H9 (cell line): ENCODE measurements at regions not wholly inside any gene's neighbourhood (a gene's known extent, or its start where the extent isn't known, plus 50 kb on each side); places are given as distances from the start of the nearest gene placed in this dataset.

Source experiments
- DNase-seq: peaks from one replicate; pipeline ENCODE4 v3.0.0-alpha.2; 2017
- H2AFZ ChIP-seq: one replicate; pipeline ENCODE4 v1.6.1; 2013; ENCODE audit warnings: mild to moderate bottlenecking, low read length, control low read depth, moderate library complexity
- H2AK5ac ChIP-seq: 2 replicates; pipeline ENCODE4 v1.6.1; 2013; ENCODE audit warnings: low read length, control low read depth, mixed read lengths; ENCODE audit not compliant: insufficient read length
- H2BK120ac ChIP-seq: one replicate; pipeline ENCODE4 v1.6.1; 2013; ENCODE audit warnings: low read depth, mild to moderate bottlenecking, low read length, control low read depth, inconsistent platforms; ENCODE audit not compliant: poor library complexity, severe bottlenecking
- H2BK12ac ChIP-seq: 2 replicates; pipeline ENCODE4 v1.6.1; 2013; ENCODE audit warnings: low read length, control low read depth, mixed read lengths, low read depth; ENCODE audit not compliant: insufficient read length
- H2BK15ac ChIP-seq: 2 replicates; pipeline ENCODE4 v1.6.1; 2013; ENCODE audit warnings: low read depth, low read length, control low read depth
- H2BK20ac ChIP-seq: one replicate; pipeline ENCODE4 v1.6.1; 2013; ENCODE audit warnings: low read depth, mild to moderate bottlenecking, low read length, control low read depth, inconsistent platforms; ENCODE audit not compliant: poor library complexity, severe bottlenecking
- H2BK5ac ChIP-seq: 2 replicates; pipeline ENCODE4 v1.6.1; 2013; ENCODE audit warnings: low read length, control low read depth, mixed read lengths; ENCODE audit not compliant: insufficient read length
- H3K14ac ChIP-seq: 2 replicates; pipeline ENCODE4 v1.6.1; 2013; ENCODE audit warnings: low read length, control low read depth; ENCODE audit not compliant: insufficient read depth
- H3K18ac ChIP-seq: 2 replicates; pipeline ENCODE4 v1.6.1; 2013; ENCODE audit warnings: low read depth, mild to moderate bottlenecking, mixed read lengths, low read length, control low read depth; ENCODE audit not compliant: insufficient read length
- H3K23ac ChIP-seq: 2 replicates; pipeline ENCODE4 v1.6.1; 2013; ENCODE audit warnings: low read length, control low read depth, mixed read lengths, low read depth; ENCODE audit not compliant: insufficient read length
- H3K23me2 ChIP-seq: 2 replicates; pipeline ENCODE4 v1.6.1; 2013; ENCODE audit warnings: low read depth, mild to moderate bottlenecking, mixed read lengths, low read length, control low read depth; ENCODE audit not compliant: insufficient read length, poor library complexity, severe bottlenecking
- H3K27ac ChIP-seq: 2 replicates; pipeline ENCODE4 v1.5.1; 2013; ENCODE audit warnings: low read length, control low read depth, mixed read lengths, low read depth; ENCODE audit not compliant: insufficient read length
- H3K27me3 ChIP-seq: 2 replicates; pipeline ENCODE4 v1.6.1; 2013; ENCODE audit warnings: low read length, control low read depth, inconsistent platforms; ENCODE audit not compliant: insufficient read depth
- H3K4ac ChIP-seq: 2 replicates; pipeline ENCODE4 v1.6.1; 2013; ENCODE audit warnings: low read depth, mild to moderate bottlenecking, control low read depth, inconsistent platforms, low read length, moderate library complexity
- H3K4me1 ChIP-seq: 2 replicates; pipeline ENCODE4 v1.6.1; 2013; ENCODE audit warnings: low read length, control low read depth, inconsistent platforms; ENCODE audit not compliant: insufficient read depth
- H3K4me2 ChIP-seq: 2 replicates; pipeline ENCODE4 v1.6.1; 2013; ENCODE audit warnings: low read length, control low read depth, mixed read lengths; ENCODE audit not compliant: insufficient read length, insufficient read depth
- H3K56ac ChIP-seq: 2 replicates; pipeline ENCODE4 v1.6.1; 2013; ENCODE audit warnings: low read depth, mild to moderate bottlenecking, mixed read lengths, low read length, control low read depth; ENCODE audit not compliant: insufficient read length
- H3K79me1 ChIP-seq: 2 replicates; pipeline ENCODE4 v1.6.1; 2013; ENCODE audit warnings: low read depth, mild to moderate bottlenecking, moderate library complexity, low read length, control low read depth, inconsistent platforms; ENCODE audit not compliant: insufficient read depth, poor library complexity, severe bottlenecking
- H3K79me2 ChIP-seq: 2 replicates; pipeline ENCODE4 v1.6.1; 2013; ENCODE audit warnings: low read length, control low read depth, inconsistent platforms; ENCODE audit not compliant: insufficient read depth
- H3K9ac ChIP-seq: 2 replicates; pipeline ENCODE4 v1.6.1; 2013; ENCODE audit warnings: low read length, control low read depth, mixed read lengths; ENCODE audit not compliant: insufficient read length; ENCODE audit errors: extremely low read depth
- H3K9me3 ChIP-seq: one replicate; pipeline ENCODE4 v1.6.1; 2013; ENCODE audit warnings: low read depth, low read length, inconsistent platforms; ENCODE audit not compliant: control insufficient read depth
- H3T11ph ChIP-seq: one replicate; pipeline ENCODE4 v1.6.1; 2013; ENCODE audit warnings: mild to moderate bottlenecking, low read length, control low read depth, inconsistent platforms
- H4K20me1 ChIP-seq: one replicate; pipeline ENCODE4 v1.6.1; 2013; ENCODE audit not compliant: control insufficient read depth, insufficient read length, insufficient read depth
- H4K5ac ChIP-seq: 2 replicates; pipeline ENCODE4 v1.6.1; 2013; ENCODE audit warnings: low read depth, mild to moderate bottlenecking, mixed read lengths, low read length, control low read depth; ENCODE audit not compliant: insufficient read length
- H4K8ac ChIP-seq: replicated peaks from 2 replicates; pipeline ENCODE4 v1.6.1; 2013; ENCODE audit warnings: low read length, control low read depth, mixed read lengths, low read depth; ENCODE audit not compliant: insufficient read length
- H4K91ac ChIP-seq: 2 replicates; pipeline ENCODE4 v1.6.1; 2013; ENCODE audit warnings: low read depth, mild to moderate bottlenecking, moderate library complexity, mixed read lengths, low read length, control low read depth; ENCODE audit not compliant: insufficient read length
- H3K27ac Mint-ChIP-seq, 3 experiments: 2 replicates in 2 of 3; 3 replicates in 1 of 3; pipeline ENCODE4 v1.8.0; 2020 to 2021; ENCODE audit warnings: mixed read lengths in 3 of 3, mild to moderate bottlenecking in 1 of 3, moderate library complexity in 1 of 3
- H3K27me3 Mint-ChIP-seq: 2 replicates; pipeline ENCODE4 v1.8.0; 2021; ENCODE audit warnings: low read depth, mild to moderate bottlenecking, moderate library complexity, mixed read lengths
- H3K36me3 Mint-ChIP-seq, 3 experiments: 2 replicates in 2 of 3; 3 replicates in 1 of 3; pipeline ENCODE4 v1.8.0; 2020 to 2021; ENCODE audit warnings: low read depth in 3 of 3, mixed read lengths in 3 of 3; ENCODE audit not compliant: insufficient read depth in 1 of 3
- H3K4me1 Mint-ChIP-seq, 2 experiments: 2 replicates each; pipeline ENCODE4 v1.8.0; 2020; ENCODE audit warnings: mixed read lengths in 2 of 2
- H3K4me3 Mint-ChIP-seq, 2 experiments: 2 replicates in 1 of 2; 3 replicates in 1 of 2; pipeline ENCODE4 v1.8.0; 2020 to 2021; ENCODE audit warnings: mild to moderate bottlenecking in 2 of 2, mixed read lengths in 2 of 2, moderate library complexity in 1 of 2
- H3K9me3 Mint-ChIP-seq, 2 experiments: 2 replicates in 1 of 2; 3 replicates in 1 of 2; pipeline ENCODE4 v1.8.0; 2020; ENCODE audit warnings: mild to moderate bottlenecking in 2 of 2, mixed read lengths in 2 of 2, moderate library complexity in 1 of 2
- CTCF ChIP-seq: fragments of 200-600 bp; sonication (generic); conservative IDR thresholded peaks from 3 replicates; pipeline ENCODE4 v1.8.0; 2021; ENCODE audit warnings: antibody characterized with exemption, mild to moderate bottlenecking
- WGBS: extraction: QIAGEN DNeasy Blood & Tissue Kit; methylation state at CpG from one replicate; pipeline ENCODE4 v1.1.7; 2013; ENCODE audit warnings: missing lambda C conversion rate, low lambda C conversion rate, mixed read lengths; ENCODE audit not compliant: insufficient read length; ENCODE audit errors: extremely low coverage; 5-methylcytosine and 5-hydroxymethylcytosine counted together

- no peak overlapping the region for H3K9ac ChIP-seq
- Mint-ChIP-seq H3K27me3 (no peaks in the 10 kb centered on the region), H3K36me3 (peaks cover 0 to 6% (median 0%) of the 10 kb centered on the region in 3 experiments; a peak in 2 of 7 replicates), H3K27ac (no peak overlapping the region), H3K4me1 (peaks cover 4 to 12% of the 10 kb centered on the region in 2 experiments), H3K4me3 (no peak overlapping the region), H3K9me3 (peaks cover 4 to 11% of the 10 kb centered on the region in 2 experiments; a peak in 4 of 5 replicates)
- no peak overlapping the region for H2AFZ ChIP-seq
- no peak overlapping the region for H3K56ac ChIP-seq
- no peaks in the 10 kb centered on the region for H3K9me3 ChIP-seq
- H3K79me1 ChIP-seq, result no peaks in the 10 kb centered on the region
- H2BK20ac ChIP-seq, result no peak overlapping the region
- no peak overlapping the region for H3K27ac ChIP-seq
- H4K8ac ChIP-seq, result no peak overlapping the region
- no peaks in the 10 kb centered on the region for H3K27me3 ChIP-seq
- no peak overlapping the region for H2AK5ac ChIP-seq
- no peak overlapping the region for H3K4me2 ChIP-seq
- H2BK15ac ChIP-seq, result no peak overlapping the region
- H3K79me2 ChIP-seq, result no peaks in the 10 kb centered on the region
- no peak overlapping the region for H3K18ac ChIP-seq
- H3K23me2 ChIP-seq, result no peaks in the 10 kb centered on the region
- no peak overlapping the region; the same call in 1 of the 2 replicates for H3K14ac ChIP-seq
- no peak overlapping the region for H4K91ac ChIP-seq
- whole genome bisulfite sequencing, result no CpG with 5 or more reads among the region's 2 CpGs
- no peak overlapping the region for H3K23ac ChIP-seq
- no peak overlapping the region for H3T11ph ChIP-seq
- H2BK5ac ChIP-seq, result no peak overlapping the region
- H3K4me1 ChIP-seq, result no peaks in the 10 kb centered on the region
- H2BK120ac ChIP-seq, result no peak overlapping the region
- TF ChIP-seq CTCF, result no peak
- no peak overlapping the region for H4K5ac ChIP-seq
- DNase-seq, result no peak
- H3K4ac ChIP-seq, result no peak overlapping the region
- H4K20me1 ChIP-seq, result no peaks in the 10 kb centered on the region
- no peak overlapping the region for H2BK12ac ChIP-seq
Measured at GRCh38 chr3:153573481-153573880, 411.5 kb downstream of the RAP2B start.
